RCC 7860 (cell line): ENCODE measurements at regions not wholly inside any gene's neighbourhood (a gene's known extent, or its start where the extent isn't known, plus 50 kb on each side); places are given as distances from the start of the nearest gene placed in this dataset.

Experiments
- DNase-seq: peaks from one replicate; pipeline ENCODE4 v3.0.0-alpha.2; 2015; ENCODE audit warnings: low spot score
- FAIRE-seq: peaks from 2 replicates; lab custom pipeline; 2012; peaks lifted over from hg19 to GRCh38; lab: Jason Lieb, UNC

GRCh38 chr2:103103678-103104077, 341.8 kb downstream of the TMEM182 start:
- FAIRE-seq (no peak), DNase-seq (no peak)

GRCh38 chr2:103119352-103119751, 357.5 kb downstream of the TMEM182 start:
- FAIRE-seq = no peak
- no peak for DNase-seq

- no peak for FAIRE-seq
- DNase-seq = no peak
Measured at GRCh38 chr2:103121106-103121505, 359.3 kb downstream of the TMEM182 start.

GRCh38 chr2:103123516-103123915, 361.7 kb downstream of the TMEM182 start:
- DNase-seq = no peak
- FAIRE-seq = no peak

- FAIRE-seq (no peak), DNase-seq (no peak)
Measured at GRCh38 chr2:103130857-103131256, 369.0 kb downstream of the TMEM182 start.

DNA sequence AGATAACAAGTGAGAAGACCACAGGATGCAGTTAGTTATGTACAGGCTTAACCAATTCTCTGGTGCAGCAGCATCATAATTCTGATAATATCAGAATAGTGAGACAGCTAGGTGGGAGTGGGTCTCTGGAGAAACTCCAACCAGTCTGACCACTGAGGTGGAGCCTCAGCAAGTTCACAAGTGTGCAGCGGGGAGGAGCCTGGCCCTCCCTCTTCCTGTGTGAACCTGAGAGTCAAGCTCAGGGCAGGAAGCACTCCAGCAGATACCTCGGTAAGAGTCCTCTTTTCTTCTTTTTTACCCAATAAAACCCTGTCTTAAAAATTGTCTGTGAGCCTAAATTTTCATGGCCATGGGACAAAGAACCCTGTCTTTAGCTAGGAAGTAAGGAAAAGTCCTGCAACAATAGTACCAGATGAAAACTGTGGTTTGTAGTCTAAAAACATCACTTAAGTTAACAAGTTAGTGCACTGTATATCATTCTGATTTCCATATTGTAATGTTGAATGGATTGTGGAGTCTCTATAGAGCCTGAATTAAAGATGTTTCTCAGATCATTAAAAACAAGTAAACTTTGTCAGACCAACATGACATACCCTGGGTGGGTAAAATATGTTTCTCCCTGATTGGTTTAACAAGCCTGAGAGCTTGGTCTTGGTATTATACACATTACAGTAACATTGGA, 370.8 kb downstream of the TMEM182 start:
- FAIRE-seq (no peak), DNase-seq (no peak)

- peak; percentile 84 for DNase-seq
- FAIRE-seq = no peak
Measured at GRCh38 chr2:103135679-103136078, 373.8 kb downstream of the TMEM182 start.

DNA sequence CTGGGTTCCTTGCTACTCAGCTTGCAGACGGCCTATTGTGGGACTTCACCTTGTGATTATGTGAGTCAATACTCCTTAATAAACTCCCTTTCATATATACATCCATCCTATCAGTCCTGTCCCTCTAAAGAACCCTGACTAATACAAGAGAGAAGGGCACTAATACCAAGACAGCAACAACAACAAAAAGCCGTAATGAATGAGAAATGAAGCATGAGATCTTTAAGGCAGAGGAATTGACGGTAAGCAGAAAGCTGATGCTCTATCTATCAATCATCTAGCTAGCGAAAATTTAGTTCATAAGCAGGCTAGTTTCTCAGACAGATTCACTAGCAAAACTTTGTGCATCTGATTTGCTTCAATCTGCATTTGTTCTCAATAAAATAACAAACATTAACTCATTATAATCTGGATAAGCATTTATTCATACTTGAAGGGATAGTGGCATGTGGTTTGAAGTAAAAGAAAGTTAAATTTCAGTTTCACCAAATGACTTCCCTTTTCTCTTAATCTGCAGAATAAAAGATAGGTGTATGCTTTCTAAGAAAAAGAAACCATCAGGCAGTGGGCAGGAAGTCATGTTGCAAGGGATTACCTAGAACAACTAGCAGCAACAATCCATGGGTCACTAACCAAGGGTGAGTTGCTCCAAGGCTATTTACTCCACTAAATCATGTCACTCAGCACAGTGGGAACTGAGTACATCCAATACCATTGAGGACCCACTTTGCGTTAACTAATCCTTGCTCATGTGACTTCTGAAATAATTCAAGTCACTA, 376.5 kb downstream of the TMEM182 start:
- FAIRE-seq = no peak

GRCh38 chr2:103139628-103140268, 377.9 kb downstream of the TMEM182 start:
- no peak for DNase-seq
- no peak for FAIRE-seq

More for the DNA sequence above, 376.5 kb downstream of the TMEM182 start:
- no peak for DNase-seq

DNA sequence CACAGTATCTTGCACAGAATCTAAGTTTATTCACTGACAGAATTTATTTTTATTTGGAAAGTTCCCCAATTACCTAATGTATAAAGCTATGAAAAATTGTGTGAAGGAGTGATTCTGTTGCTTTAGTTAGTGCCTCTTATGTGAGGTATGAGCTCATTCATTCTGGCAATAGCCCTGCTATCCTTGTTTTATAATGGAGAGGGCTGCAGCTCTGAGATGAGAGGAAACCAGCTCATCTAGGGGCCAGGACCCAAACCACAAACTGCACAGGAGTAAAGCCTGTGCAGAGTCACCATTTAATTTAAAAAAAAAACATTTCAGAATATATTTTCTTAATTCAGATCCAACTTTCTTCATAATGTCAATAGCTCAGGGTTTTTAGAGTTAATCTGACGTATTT, 383.0 kb downstream of the TMEM182 start:
- DNase-seq = no peak
- FAIRE-seq = no peak

- DNase-seq (no peak), FAIRE-seq (no peak)
Measured at GRCh38 chr2:103145739-103146138, 383.9 kb downstream of the TMEM182 start.

DNA sequence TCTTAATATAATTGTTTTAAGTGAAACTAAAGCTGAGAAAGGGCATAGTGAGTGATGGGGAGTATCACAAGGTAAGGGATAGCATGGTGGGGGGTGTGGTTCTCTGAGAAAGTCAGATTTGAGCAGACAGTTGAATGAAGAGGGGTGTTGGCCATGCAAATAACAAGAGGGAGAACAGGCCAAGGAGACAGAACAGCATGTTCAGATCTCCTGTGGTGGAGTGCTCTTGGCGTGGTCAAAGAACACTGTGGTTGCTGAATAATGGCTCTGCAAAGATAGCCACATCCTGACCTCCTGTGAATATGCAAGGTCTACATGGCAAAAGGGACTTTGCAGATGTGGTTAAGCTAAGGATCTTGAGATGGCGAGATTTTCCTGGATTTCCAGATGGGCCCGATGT, 389.2 kb downstream of the TMEM182 start:
- DNase-seq = no peak
- FAIRE-seq = no peak

GRCh38 chr2:103152556-103152955, 390.7 kb downstream of the TMEM182 start:
- FAIRE-seq (no peak), DNase-seq (no peak)

DNA sequence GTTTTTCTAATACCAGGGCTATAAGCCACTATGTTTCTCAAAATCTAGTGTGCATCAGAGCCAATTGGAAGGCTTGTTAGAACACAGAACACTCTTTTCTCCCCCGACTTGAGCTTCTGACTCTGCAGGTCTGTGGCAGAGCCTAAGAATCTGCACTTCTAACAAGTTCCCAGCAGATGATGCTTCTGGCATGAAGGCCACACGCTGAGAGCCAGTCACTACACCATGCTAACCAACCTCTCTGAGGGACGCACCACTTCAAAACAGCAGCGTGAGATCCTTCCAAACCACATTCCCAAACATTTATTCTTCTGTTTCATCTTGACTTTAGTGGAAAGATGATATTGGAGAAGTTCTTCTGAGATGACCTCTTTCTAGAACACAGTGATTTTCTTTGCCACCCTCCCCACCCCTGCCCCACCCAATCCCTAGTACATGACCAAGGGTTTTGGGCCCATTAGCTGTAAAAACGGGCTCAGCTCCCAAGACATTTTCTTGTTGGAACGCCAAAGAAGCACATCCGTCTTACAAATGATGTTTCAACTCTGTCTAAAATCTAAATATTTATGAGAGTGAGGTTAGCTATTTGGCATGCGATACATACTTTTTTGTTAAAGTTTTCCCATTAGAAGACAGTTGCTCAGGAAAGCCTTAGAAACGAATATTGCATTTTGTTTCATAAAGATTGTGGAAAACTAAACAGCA, 391.9 kb downstream of the TMEM182 start:
- DNase-seq (no peak), FAIRE-seq (no peak)

DNA sequence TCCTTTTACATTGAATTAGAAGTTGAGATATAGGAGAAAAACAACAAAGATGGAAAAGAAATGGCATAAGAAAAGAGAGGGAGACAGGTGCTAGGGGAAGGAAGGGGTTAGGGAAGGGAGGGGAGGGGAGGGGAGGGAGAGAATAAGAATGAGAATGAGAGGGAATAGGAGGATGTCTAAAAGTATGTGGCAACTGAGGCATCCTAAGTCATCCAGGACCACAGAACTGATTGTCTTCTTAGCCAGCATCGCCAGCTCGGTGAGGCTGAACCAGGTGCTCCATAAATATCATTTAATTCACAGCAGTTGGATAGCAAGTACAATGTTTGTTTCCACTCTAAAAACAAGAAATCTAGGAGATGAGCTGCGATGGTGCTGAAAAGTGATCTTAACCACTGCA, 393.5 kb downstream of the TMEM182 start:
- no peak for DNase-seq
- no peak for FAIRE-seq

DNA sequence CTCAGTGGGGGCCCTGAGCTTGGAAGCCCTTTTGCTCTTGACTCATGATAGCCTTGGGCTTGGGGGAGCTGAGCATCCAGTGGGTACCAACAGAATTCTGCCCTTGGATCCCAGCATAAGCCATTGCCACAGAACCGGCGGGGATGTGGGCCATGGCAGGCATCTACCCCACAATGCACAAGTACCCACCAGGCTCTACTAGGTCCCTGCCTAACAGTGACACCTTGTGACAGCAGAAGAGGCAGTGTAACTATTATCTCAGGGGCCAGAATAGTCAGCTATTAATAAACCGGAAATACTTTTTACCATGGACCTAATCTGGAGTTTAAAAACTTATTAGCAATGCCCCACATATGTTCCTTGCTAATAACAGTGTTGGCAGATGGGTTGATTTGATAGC, 397.2 kb downstream of the TMEM182 start:
- FAIRE-seq (no peak), DNase-seq (no peak)

DNA sequence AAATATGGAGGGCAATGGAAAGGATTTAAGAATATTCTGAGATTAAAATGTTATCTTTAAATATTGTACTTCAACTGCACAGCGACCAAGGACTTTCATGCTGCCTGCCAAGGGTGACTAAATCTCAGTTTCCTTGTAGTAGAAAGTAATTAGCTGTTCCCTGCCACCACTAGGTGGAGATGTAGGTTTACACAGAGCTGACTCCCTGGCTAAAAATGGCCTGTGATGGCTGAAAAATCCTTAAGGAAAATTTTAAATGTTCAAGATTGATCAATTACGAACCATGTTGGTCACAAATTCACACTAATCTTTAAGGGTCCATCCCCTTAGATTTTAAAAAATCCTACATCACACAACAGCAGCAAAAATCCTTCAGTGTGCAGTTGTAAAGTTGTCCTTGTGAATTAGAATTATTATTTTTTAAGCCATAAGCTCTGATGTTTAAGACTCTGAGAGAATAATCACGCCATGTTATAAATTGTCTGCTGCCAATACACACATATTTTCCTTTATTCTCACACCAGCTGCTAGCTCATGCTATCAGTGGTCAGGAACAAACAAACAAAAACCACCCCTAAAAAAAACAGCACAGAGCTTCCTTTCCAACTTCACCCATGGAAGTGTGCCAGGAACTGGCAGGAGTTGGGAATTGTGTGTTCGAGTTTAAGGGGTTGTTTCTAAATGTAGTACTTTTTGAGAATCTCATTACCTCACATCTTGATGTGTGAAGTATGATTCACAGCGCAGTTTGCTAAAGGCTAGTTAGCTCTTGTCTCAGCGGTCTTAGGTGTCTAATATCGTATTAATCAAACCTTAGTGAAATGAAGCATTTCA, 399.8 kb downstream of the TMEM182 start:
- peak; percentile 54 for DNase-seq
- peak; percentile 35 for FAIRE-seq

DNA sequence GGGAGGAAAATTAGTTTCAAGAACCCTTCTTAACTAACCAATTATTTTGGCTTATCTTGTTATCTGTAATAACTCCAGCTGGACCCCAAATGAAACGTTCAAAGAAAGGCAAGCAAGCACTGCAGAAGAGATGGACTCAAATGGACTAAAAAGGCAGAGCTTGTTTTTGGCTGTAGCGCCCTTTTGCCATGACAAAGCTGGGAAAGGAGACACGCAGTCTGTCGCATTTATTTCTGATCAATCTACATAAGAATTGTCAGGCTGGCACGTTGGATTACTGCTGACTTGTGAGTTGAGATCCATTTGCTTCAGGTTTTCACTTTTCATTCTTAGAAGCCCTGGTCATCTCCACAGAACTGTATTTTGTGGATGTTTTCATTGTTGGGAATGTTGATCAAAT, 402.9 kb downstream of the TMEM182 start:
- DNase-seq (no peak), FAIRE-seq (no peak)

GRCh38 chr2:103165836-103166235, 404.0 kb downstream of the TMEM182 start:
- DNase-seq (no peak), FAIRE-seq (no peak)
